GM12865 (cell line): ENCODE measurements at regions not wholly inside any gene's neighbourhood (a gene's known extent, or its start where the extent isn't known, plus 50 kb on each side); places are given as distances from the start of the nearest gene placed in this dataset.

Experiments used
- DNase-seq: peaks from one replicate; pipeline ENCODE4 v3.0.0; 2010; ENCODE audit warnings: low read depth
- H3K4me3 ChIP-seq: 2 replicates; pipeline ENCODE4 v1.5.1; 2011; ENCODE audit warnings: mild to moderate bottlenecking, low read depth, low read length, control low read depth
- TF ChIP-seq, protein P1 (sequence below): IDR thresholded peaks from 2 replicates; pipeline ENCODE4 v1.5.1; 2011; ENCODE audit warnings: low read length, control low read depth, low read depth, inconsistent platforms; ENCODE audit not compliant: insufficient read depth; ENCODE audit errors: missing control alignments

DNA sequence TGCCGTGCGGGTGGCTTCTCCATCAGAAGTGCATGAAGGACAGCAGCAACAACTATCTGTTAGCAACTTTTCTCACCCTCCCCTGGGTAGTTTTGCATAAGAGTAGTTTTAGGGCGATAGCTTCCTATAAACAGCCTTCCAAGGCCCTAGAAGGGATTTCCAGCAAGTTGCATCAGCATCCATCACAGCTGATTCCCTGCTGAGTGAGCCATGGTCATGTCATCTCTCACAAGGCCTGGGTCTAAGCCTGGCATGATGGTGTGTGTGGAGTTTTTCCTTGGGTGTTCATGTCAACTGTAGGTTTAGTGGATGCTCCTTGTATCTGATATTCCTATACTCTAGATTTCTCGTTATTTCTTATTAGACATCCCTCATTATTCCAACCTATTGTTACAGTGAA is 2324.7 kb upstream of the AGA start:
- DNase-seq, result no peak
- no peak overlapping the region for H3K4me3 ChIP-seq
- TF ChIP-seq, protein P1, sequence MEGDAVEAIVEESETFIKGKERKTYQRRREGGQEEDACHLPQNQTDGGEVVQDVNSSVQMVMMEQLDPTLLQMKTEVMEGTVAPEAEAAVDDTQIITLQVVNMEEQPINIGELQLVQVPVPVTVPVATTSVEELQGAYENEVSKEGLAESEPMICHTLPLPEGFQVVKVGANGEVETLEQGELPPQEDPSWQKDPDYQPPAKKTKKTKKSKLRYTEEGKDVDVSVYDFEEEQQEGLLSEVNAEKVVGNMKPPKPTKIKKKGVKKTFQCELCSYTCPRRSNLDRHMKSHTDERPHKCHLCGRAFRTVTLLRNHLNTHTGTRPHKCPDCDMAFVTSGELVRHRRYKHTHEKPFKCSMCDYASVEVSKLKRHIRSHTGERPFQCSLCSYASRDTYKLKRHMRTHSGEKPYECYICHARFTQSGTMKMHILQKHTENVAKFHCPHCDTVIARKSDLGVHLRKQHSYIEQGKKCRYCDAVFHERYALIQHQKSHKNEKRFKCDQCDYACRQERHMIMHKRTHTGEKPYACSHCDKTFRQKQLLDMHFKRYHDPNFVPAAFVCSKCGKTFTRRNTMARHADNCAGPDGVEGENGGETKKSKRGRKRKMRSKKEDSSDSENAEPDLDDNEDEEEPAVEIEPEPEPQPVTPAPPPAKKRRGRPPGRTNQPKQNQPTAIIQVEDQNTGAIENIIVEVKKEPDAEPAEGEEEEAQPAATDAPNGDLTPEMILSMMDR, result no peak

DNA sequence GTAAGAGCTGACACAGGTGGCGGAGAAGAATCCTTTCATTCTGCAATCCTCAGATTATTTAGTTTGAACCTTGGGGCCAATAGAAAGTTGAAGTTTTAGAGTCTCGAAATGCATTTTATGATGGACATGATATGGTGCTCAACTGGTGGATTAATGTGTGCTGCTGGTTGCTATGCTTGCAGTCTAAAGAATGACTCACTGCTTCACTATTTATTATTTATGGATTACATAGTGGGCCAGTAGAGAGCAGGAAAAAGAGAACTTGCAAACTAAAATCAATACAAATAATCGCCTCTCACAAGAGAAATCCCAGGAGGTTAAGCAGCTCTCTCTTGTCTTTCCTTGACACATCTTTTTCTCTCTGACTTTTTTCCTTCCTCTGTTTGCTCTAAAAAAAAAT is 2326.8 kb upstream of the AGA start:
- no peak for DNase-seq
- H3K4me3 ChIP-seq, result no peak overlapping the region
- TF ChIP-seq, protein P1, result no peak

DNA sequence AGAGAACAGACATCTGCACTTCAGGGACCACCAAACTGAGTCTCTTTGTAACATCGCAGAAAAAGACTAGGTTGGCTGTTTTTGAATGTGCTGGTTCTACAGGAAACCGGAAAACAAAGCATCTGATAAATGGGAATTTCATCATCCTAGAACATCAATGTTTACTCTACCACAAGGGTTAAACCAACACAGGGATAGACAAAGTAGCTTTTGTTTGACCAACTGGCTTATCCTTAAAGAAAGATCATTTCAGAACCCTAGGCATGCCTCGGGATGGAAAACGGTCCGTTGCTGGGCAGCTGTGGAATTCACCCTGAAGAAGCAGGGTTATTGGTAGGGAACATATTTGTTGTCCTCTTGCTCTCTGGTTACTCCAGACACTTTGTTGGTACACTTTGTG is 2355.5 kb upstream of the AGA start:
- DNase-seq, result no peak
- TF ChIP-seq, protein P1, result no peak
- H3K4me3 ChIP-seq, result no peak overlapping the region

DNA sequence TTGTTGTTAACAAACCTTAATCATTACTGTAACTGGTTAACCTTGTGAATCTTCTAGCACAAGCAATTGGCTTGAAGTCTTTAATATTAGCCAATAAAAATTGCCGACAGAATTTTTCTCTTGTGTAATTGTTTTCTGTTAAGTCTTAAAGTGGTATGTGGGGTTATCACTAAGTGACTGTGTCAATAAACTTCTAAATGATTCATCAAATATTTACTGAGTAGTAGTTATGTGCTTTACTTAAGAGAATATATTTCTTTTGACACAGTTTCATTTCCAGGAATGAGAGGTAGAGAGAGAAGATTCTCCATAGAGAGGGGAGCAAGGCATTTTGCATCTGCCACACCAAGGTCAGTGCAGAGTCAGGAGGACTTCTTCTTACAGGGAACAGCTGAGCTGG is 2361.6 kb upstream of the AGA start:
- H3K4me3 ChIP-seq, result no peak overlapping the region
- TF ChIP-seq, protein P1, result no peak
- no peak for DNase-seq

DNA sequence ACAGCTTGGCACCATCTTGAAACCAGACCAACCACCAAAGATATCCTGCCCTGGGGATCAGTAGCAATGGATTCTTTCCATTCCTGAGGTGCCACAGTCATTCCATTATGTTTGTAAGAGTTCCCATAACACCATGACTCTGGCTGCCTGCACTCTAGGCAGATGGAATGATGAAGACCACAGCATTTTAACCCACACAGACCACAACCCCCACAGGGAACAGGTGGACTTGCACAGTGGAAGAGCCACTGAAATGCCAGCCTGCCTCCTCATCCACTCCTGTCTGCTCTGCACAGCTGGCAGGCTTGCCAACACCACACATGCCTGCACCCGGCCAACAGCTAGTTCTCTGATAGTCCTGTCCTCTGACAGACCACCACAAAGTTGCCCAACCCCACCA is 2362.2 kb upstream of the AGA start:
- no peak overlapping the region for H3K4me3 ChIP-seq
- DNase-seq, result no peak
- TF ChIP-seq, protein P1, result no peak

DNA sequence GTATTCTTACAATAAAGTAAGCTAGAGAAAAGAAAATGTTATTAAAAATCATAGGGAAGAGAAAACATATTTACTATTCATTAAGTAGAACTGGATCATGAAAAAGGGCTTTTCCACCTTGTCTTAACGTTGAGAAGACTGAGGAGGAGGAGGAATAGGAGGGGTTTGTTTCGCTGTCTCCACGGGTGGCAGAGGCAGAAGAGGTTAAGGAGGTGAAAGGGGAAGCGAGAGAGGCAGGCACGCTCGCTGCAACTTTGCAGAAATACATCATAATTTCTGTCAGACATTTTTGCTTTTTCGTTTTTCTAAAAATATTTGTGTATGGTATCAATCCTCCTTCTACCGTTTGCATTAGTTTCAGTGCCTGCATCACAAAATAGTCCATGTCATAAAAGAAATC is 2375.1 kb upstream of the AGA start:
- peak; percentile 39 for DNase-seq
- TF ChIP-seq, protein P1, result no peak

DNA sequence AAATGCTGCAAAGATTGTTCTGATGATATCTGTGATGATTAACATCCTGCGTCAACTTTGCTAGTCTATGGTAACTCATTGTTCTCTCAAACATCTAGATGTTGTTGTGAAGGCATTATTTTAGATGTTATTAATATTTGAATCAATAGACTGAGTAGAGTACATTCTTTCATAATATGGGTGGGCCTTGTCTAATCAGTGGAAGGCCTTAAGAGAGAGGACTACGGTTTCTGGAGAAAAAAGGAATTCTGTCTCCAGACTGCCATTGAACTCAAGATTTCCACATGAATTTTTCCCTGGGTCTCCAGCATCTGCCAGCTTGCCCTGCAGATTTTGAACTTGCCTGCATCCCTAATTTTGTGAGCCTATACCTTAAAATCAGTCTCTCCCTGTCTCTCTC is 2381.1 kb upstream of the AGA start:
- no peak overlapping the region for H3K4me3 ChIP-seq
- DNase-seq, result no peak
- TF ChIP-seq, protein P1, result no peak

More for the DNA sequence above, 2375.1 kb upstream of the AGA start:
- H3K4me3 ChIP-seq, result no peak overlapping the region
